ENCODE measurements at regions not wholly inside any gene's neighbourhood (a gene's known extent, or its start where the extent isn't known, plus 50 kb on each side); places are given as distances from the start of the nearest gene placed in this dataset.
"Not testable (repeated sequence)": the region's sequence is repeated elsewhere in the genome, so short reads cannot be mapped to it uniquely, and the experiment has no call there.

GRCh38 chr2:113372258-113372834, 65.1 kb upstream of the ZNG1B start:
- intact Hi-C loops (cut with micrococcal nuclease; ENCODE audit: unreplicated experiment); H3K4me2 ChIP-seq (ENCODE audit: low read depth, low read length); H3K9ac ChIP-seq (ENCODE audit: insufficient read depth, low read depth, low read length); POLR2A ChIA-PET; H3K36me3 ChIP-seq (replicated peaks in 1 of 2; ENCODE audit: control insufficient read depth in 1 of 2, insufficient read depth in 2 of 2, low read length in 2 of 2); DNase-seq (ENCODE audit: low spot score); H3K9me3 ChIP-seq (ENCODE audit: low read length); H3K27ac ChIP-seq (ENCODE audit: extremely low read length, insufficient read depth, low read length); H3K4me3 ChIP-seq (replicated peaks in 1 of 3; ENCODE audit: insufficient read depth in 1 of 3, low read depth in 2 of 3, low read length in 3 of 3); H2AFZ ChIP-seq (ENCODE audit: low read length); H3K79me2 ChIP-seq (ENCODE audit: insufficient read depth, low read length); FAIRE-seq; H3K4me1 ChIP-seq (ENCODE audit: insufficient read depth, low read length); ATAC-seq; H4K20me1 ChIP-seq (ENCODE audit: insufficient read depth, low read length); H3K27me3 ChIP-seq (ENCODE audit: control insufficient read depth in 1 of 2, insufficient read depth in 2 of 2, low read length in 2 of 2); BruUV-seq (replicated peaks): not testable (repeated sequence)
- WGBS (ENCODE audit: low lambda C conversion rate), result 63% methylated on average over 14 of the region's 14 CpGs
- in situ Hi-C loops (cut with HindIII; ENCODE audit: extremely low pct_ligation_motif_present, low pct_unique_long_range_greater_than_20kb), result loop anchor here (5.0 to 25.0 kb wide), 3 partner anchors 110 to 288 kb away; no protein-coding TSS in a partner anchor
- CTCF ChIA-PET (ENCODE audit: low intra/inter-chr PET ratio, low total read pairs), result interaction anchor here (3.4 to 4.0 kb wide), 2 partner anchors 123 to 168 kb away, joined by 35 to 66 read pairs; no protein-coding TSS in a partner anchor

- POLR2A ChIA-PET, result interaction anchor here (0.9 to 1.8 kb wide), 3 partner anchors 122 to 232 kb away, joined by 4 to 5 read pairs (median 4); no protein-coding TSS in a partner anchor
- no peaks in the 10 kb centered on the region for H3K9me3 ChIP-seq (ENCODE audit: low read length)
- H3K9ac ChIP-seq (ENCODE audit: insufficient read depth, low read depth, low read length), result no peak overlapping the region
- no peak overlapping the region; the same call in 1 of the 2 replicates for H3K4me2 ChIP-seq (ENCODE audit: low read depth, low read length)
- DNase-seq (ENCODE audit: low spot score) (peak; percentile 80), ATAC-seq (peak; percentile 99), FAIRE-seq (peak; percentile 98)
- H2AFZ ChIP-seq (ENCODE audit: low read length), result no peak overlapping the region
- 11% methylated on average over 9 of the region's 9 CpGs for WGBS (ENCODE audit: low lambda C conversion rate)
- H3K79me2 ChIP-seq (ENCODE audit: insufficient read depth, low read length), result no peaks in the 10 kb centered on the region
- H3K36me3 ChIP-seq (replicated peaks in 1 of 2; ENCODE audit: control insufficient read depth in 1 of 2, insufficient read depth in 2 of 2, low read length in 2 of 2), result no peaks in the 10 kb centered on the region
- intact Hi-C loops (cut with micrococcal nuclease; ENCODE audit: unreplicated experiment) (loop anchor here (1.0 kb wide), 4 partner anchors 121 to 290 kb away; no protein-coding TSS in a partner anchor), in situ Hi-C loops (cut with HindIII; ENCODE audit: extremely low pct_ligation_motif_present, low pct_unique_long_range_greater_than_20kb) (loop anchor here (5.0 to 25.0 kb wide), 3 partner anchors 108 to 286 kb away; no protein-coding TSS in a partner anchor)
- no peak overlapping the region for H3K27ac ChIP-seq (ENCODE audit: extremely low read length, insufficient read depth, low read length)
- no peak overlapping the region for H3K4me3 ChIP-seq (replicated peaks in 1 of 3; ENCODE audit: insufficient read depth in 1 of 3, low read depth in 2 of 3, low read length in 3 of 3)
- CTCF ChIA-PET (ENCODE audit: low intra/inter-chr PET ratio, low total read pairs), result interaction anchor here (0.8 to 4.0 kb wide), 7 partner anchors 73 to 234 kb away, joined by 3 to 66 read pairs (median 6); no protein-coding TSS in a partner anchor
- H3K4me1 ChIP-seq (ENCODE audit: insufficient read depth, low read length), result peaks cover 8% of the 10 kb centered on the region
- no TSS peak for BruUV-seq (replicated peaks)
- H4K20me1 ChIP-seq (ENCODE audit: insufficient read depth, low read length), result no peaks in the 10 kb centered on the region
- no peaks in the 10 kb centered on the region for H3K27me3 ChIP-seq (ENCODE audit: control insufficient read depth in 1 of 2, insufficient read depth in 2 of 2, low read length in 2 of 2)
- TF ChIP-seq ZNF350 (CRISPR knock-in tag; IDR thresholded peaks at IDR 0.05; ENCODE audit: borderline replicate concordance, low read depth), result 0 out of 2 replicates have a peak, but pooled peaks have one; percentile 25
- no peak for TF ChIP-seq ZFYVE20 (CRISPR knock-in tag; IDR thresholded peaks at IDR 0.05; ENCODE audit: borderline replicate concordance, low read depth)
- 0 out of 2 replicates have a peak, but pooled peaks have one; percentile 29 for TF ChIP-seq ZFP37 (CRISPR knock-in tag; IDR thresholded peaks at IDR 0.05; ENCODE audit: borderline replicate concordance)
- no peak for TF ChIP-seq CREBL2 (CRISPR knock-in tag; IDR thresholded peaks at IDR 0.05; ENCODE audit: borderline replicate concordance)
- TF ChIP-seq PRDM4 (CRISPR knock-in tag; IDR thresholded peaks at IDR 0.05; ENCODE audit: borderline replicate concordance), result no peak
- no peak for TF ChIP-seq JDP2 (CRISPR knock-in tag; IDR thresholded peaks at IDR 0.05; ENCODE audit: borderline replicate concordance)
- no peak for TF ChIP-seq ADNP (CRISPR knock-in tag; IDR thresholded peaks at IDR 0.05)
- TF ChIP-seq STAG1 (CRISPR knock-in tag; IDR thresholded peaks at IDR 0.05), result peak; percentile 99
- TF ChIP-seq ZNF331 (CRISPR knock-in tag; IDR thresholded peaks at IDR 0.05), result peak; percentile 33; the same call in 1 of the 2 replicates
- TF ChIP-seq STAT6 (CRISPR knock-in tag; IDR thresholded peaks at IDR 0.05; ENCODE audit: borderline replicate concordance), result peak; percentile 59; the same call in 1 of the 2 replicates
Observed at GRCh38 chr2:113370478-113371091, 66.9 kb upstream of the ZNG1B start.
